ENCODE measurements at regions not wholly inside any gene's neighbourhood (a gene's known extent, or its start where the extent isn't known, plus 50 kb on each side); places are given as distances from the start of the nearest gene placed in this dataset.
"Not testable (repeated sequence)": the region's sequence is repeated elsewhere in the genome, so short reads cannot be mapped to it uniquely, and the experiment has no call there.

- no peaks in the 10 kb centered on the region for H3K27me3 ChIP-seq
- H3K9me3 ChIP-seq, result no peaks in the 10 kb centered on the region
- H3K4me3 ChIP-seq, result no peak overlapping the region
- DNase-seq (ENCODE audit: low spot score in 2 of 2), result no peak
- intact Hi-C loops (cut with DNase I), result no loop called here
- no peak overlapping the region for H3K27ac ChIP-seq
- no peak for TF ChIP-seq CTCF (IDR thresholded peaks at IDR 0.05)
- H3K36me3 ChIP-seq, result no peaks in the 10 kb centered on the region
- no peaks in the 10 kb centered on the region for H3K4me1 ChIP-seq
Measured at GRCh38 chr4:19214591-19215186, 1037.0 kb upstream of the SLIT2 start.

- intact Hi-C loops (cut with DNase I), result no loop called here
- Histone ChIP-seq H3K27me3 (no peaks in the 10 kb centered on the region), H3K4me3 (no peak overlapping the region), H3K9me3 (no peaks in the 10 kb centered on the region), H3K27ac (no peak overlapping the region), H3K4me1 (no peaks in the 10 kb centered on the region), H3K36me3 (no peaks in the 10 kb centered on the region)
- no peak for DNase-seq (ENCODE audit: low spot score in 2 of 2)
- no peak for TF ChIP-seq CTCF (IDR thresholded peaks at IDR 0.05)
Measured at GRCh38 chr4:19213388-19213787, 1038.3 kb upstream of the SLIT2 start.

- no peaks in the 10 kb centered on the region for H3K4me1 ChIP-seq
- no peaks in the 10 kb centered on the region for H3K36me3 ChIP-seq
- H3K4me3 ChIP-seq, result no peak overlapping the region
- no peaks in the 10 kb centered on the region for H3K9me3 ChIP-seq
- DNase-seq (ENCODE audit: low spot score in 2 of 2), result no peak
- H3K27ac ChIP-seq, result no peak overlapping the region
- no peaks in the 10 kb centered on the region for H3K27me3 ChIP-seq
- no peak for TF ChIP-seq CTCF (IDR thresholded peaks at IDR 0.05)
- intact Hi-C loops (cut with DNase I), result no loop called here
Measured at GRCh38 chr4:19205853-19206252, 1045.9 kb upstream of the SLIT2 start.

GRCh38 chr4:19197838-19198237 lies 1053.9 kb upstream of the SLIT2 start:
- DNase-seq (ENCODE audit: low spot score in 2 of 2); H3K27me3 ChIP-seq; H3K27ac ChIP-seq; intact Hi-C loops (cut with DNase I); H3K36me3 ChIP-seq; H3K4me1 ChIP-seq; H3K4me3 ChIP-seq; H3K9me3 ChIP-seq: not testable (repeated sequence)

GRCh38 chr4:19195696-19196095 lies 1056.0 kb upstream of the SLIT2 start:
- H3K36me3 ChIP-seq, result no peaks in the 10 kb centered on the region
- intact Hi-C loops (cut with DNase I), result no loop called here
- no peaks in the 10 kb centered on the region for H3K9me3 ChIP-seq
- no peak for TF ChIP-seq CTCF (IDR thresholded peaks at IDR 0.05)
- no peak overlapping the region for H3K4me3 ChIP-seq
- no peak for DNase-seq (ENCODE audit: low spot score in 2 of 2)
- no peaks in the 10 kb centered on the region for H3K27me3 ChIP-seq
- no peak overlapping the region for H3K27ac ChIP-seq
- no peaks in the 10 kb centered on the region for H3K4me1 ChIP-seq

GRCh38 chr4:19194672-19195071 lies 1057.0 kb upstream of the SLIT2 start:
- Histone ChIP-seq H3K27ac (no peak overlapping the region), H3K27me3 (no peaks in the 10 kb centered on the region), H3K4me3 (no peak overlapping the region), H3K4me1 (no peaks in the 10 kb centered on the region), H3K9me3 (no peaks in the 10 kb centered on the region), H3K36me3 (no peaks in the 10 kb centered on the region)
- intact Hi-C loops (cut with DNase I), result no loop called here
- no peak for DNase-seq (ENCODE audit: low spot score in 2 of 2)
- no peak for TF ChIP-seq CTCF (IDR thresholded peaks at IDR 0.05)

Measured in ascending aorta (tissue), 2 donors.